RPMI7951 (cell line): ENCODE measurements at regions not wholly inside any gene's neighbourhood (a gene's known extent, or its start where the extent isn't known, plus 50 kb on each side); places are given as distances from the start of the nearest gene placed in this dataset.
A peak's percentile ranks its signal among the peaks of the same experiment; 100 is the strongest.
"Not testable (repeated sequence)": the region's sequence is repeated elsewhere in the genome, so short reads cannot be mapped to it uniquely, and the experiment has no call there.

Experiments
- DNase-seq: peaks from one replicate; pipeline ENCODE4 v3.0.0-alpha.2; 2012; ENCODE audit warnings: low read depth

DNA sequence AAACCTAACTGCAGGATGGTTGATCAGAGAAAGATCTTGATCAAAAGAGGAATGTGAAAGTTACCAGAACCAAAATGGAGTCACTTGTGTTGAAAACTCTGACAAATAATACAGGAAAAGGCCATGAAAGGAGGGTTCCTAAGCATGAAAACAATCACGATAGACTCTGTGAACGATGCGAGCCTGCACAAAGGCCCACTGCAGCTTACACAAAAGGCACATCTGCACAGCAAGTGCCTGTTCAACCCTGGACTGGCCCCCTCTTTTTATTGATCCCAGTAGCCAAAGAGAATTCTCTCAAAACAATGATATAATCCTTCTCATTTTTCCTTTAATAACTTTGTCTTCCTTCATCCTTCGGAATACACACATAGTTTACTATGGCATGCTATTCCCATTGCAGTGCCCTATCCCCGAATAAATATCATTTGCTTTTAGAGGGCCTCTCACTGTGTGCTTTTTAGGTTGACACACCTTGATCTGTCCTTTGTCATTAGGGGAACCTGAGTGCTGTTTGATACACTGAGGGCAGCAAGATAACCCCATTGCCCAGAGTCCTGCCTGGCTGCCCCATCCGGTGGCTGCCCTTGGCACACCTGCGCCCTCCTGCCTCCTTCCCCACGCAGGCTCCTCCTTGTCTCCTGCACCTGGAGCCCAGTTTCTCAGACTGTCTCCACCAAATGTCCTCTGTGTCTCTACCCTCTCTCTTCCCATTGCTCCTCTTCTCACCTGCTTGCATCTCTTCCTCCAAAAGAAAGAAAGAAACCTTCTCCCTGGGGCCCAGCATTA lies 98.3 kb upstream of the FRMD1 start:
- no peak for DNase-seq

GRCh38 chr6:168171673-168172353 lies 92.8 kb upstream of the FRMD1 start:
- DNase-seq, result no peak

DNA sequence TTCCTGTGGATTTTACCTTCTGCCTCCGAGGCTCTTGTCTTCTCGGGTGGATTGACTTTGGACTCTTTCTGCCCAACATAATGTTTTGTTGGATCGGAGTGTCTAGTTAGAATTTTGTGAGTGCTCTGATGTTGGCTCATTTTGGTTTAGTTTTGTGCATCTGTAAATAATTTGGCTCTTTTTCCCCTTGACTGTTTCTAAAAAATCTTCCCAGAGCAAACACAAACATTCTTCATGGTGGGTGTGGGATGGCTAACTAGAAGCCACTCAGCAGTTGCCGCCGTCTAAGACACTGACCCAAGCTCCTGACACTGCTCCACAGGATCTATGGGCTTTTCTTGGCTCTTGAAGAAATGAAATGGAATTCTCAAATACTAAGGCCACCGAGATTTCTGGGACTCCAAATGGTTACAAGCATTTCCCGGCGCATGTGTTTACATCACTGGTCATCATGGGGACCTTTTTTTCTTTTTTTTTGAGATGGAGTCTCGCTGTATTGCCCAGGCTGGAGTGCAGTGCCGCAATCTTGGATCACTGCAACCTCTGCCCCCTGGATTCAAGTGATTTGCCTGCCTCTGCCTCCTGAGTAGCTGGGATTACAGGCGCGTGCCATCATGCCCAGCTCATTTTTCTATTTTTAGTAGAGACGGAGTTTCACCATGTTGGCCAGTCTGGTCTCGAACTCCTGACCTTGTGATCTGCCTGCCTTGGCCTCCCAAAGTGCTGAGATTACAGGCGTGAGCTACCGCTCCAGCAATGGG lies 92.0 kb upstream of the FRMD1 start:
- DNase-seq, result no peak

DNA sequence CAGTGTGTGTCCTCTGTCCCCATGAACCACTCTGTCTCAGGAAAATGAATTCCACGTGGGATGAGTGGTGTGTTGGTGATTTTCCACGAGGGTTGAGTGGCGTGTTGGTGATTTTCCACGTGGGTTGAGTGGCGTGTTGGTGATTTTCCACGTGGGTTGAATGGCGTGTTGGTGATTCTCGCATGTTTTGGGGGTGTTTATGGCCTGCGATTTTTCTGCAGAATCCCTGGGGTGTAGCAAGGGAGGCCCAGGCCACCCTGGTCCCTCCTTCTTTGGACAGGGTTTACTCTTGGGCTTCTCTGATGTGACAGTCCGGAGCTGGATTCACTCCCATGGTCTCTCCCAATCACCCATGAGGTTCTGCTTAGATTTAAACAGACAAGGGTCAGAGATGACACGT lies 90.6 kb upstream of the FRMD1 start:
- DNase-seq, result no peak

- DNase-seq, result not testable (repeated sequence)
Observed at GRCh38 chr6:168168936-168169335, 89.9 kb upstream of the FRMD1 start.

GRCh38 chr6:168168330-168168729 lies 89.3 kb upstream of the FRMD1 start:
- not testable (repeated sequence) for DNase-seq

DNA sequence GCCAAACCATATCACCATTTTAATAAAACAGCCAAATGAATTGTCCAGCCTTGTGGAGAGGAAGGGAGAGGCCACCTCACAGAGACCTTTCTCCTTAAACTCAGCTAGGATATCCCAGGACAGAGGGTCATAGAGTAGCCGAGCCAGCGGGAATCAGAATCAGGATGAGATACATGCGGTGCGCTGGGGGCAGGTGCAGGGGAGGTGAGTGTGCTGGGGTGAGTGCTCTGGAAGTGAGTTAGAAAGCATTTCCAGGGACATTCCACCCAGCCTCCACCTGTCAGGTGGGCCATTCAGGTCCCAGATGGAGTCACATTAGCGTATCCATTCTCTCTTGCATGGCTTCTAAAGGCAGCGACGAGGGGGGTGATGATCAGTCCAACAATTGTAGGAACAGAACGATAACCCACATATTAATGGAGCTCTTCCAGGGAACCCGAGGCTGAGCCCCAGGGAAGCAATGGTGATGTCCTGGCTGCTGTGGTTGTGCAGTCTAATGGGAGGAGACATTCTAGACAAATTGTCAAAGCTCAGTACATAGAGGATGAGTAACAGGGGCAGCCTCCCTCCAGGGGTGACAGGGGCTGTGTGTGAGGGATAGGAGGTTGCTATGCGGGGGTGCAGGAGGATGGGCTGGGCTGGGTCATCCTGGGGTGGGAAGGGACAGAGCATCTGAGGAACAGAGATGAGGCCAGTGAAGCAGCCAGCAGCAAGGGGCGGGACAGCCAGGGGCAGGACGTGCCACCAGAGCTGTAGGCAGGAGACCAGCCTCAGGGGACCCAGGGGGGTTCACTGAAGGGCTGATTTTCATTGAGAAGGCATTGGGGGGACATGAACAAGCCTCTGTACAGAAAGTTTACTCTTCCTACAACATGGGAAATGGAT lies 88.7 kb upstream of the FRMD1 start:
- DNase-seq, result no peak

DNA sequence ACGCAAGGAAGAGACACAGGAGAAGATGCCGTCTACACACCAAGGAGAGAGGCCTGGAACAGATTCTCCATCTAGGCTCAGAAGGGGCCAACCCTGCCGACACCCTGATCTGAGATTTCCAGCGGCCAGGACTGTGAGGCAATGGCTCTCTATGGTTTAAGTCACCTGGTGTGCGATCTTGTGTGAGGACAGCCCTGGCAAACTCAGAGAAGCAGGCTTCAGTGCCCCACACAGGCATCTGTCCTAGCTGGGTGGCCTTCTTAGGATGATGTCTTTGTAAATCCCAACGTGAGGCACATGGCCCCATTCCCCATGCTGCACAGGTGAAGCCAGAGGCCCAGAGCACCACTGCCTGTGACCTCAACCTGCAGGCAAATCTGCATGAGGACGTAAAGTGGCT lies 87.6 kb upstream of the FRMD1 start:
- DNase-seq, result no peak

GRCh38 chr6:168165891-168166290 lies 86.9 kb upstream of the FRMD1 start:
- DNase-seq, result no peak

DNA sequence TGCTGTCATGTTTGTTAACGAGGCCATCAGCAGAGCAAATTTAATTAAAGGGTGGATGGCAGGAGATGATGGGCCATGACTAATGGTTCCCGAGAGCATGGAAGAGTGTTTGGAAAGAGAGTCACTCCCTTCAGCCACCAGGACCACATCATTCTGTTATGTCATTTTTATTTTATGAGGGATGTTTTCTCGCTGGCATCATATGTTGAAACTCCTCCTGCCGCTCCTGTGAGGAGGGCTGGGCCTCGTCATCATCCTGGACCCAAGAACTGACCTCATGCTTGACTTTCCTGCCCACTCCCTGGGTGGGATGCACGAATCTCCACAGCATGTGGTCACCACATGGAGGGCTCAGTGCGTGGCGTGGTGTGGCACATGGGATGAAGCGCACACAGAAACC lies 86.4 kb upstream of the FRMD1 start:
- no peak for DNase-seq

GRCh38 chr6:168164462-168165061 lies 85.5 kb upstream of the FRMD1 start:
- no peak for DNase-seq

DNA sequence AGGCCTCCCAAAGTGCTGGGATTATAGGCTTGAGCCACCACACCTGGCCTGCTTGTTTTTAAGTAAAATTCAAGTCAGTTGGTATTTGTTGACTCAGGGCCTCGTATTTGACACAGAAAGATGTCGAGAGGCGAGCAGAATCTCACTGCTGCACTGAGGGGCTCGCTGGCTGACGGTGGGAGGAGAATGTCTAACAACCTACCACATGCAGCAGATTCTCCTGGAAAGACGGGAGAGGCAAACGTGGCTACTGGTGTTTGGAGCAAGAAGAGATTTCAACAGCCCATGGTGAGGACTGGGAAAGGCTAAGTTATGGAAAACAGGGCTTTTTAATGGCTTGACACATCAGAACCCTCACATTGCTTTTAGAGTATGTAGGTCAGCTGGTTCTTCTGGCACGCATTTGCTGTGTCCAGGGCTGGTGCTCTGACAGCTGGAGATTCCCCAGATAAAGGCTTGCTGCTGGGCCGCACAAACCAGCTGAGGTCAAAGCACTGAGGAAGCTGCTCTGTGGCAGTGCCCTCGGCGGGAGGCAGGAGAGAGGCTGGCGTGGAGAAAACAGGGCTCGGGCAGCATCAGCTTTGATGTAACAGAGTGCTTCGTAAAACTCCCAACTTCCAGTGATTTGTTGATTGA lies 84.2 kb upstream of the FRMD1 start:
- peak; percentile 6 for DNase-seq

GRCh38 chr6:168162366-168162765 lies 83.4 kb upstream of the FRMD1 start:
- no peak for DNase-seq

DNA sequence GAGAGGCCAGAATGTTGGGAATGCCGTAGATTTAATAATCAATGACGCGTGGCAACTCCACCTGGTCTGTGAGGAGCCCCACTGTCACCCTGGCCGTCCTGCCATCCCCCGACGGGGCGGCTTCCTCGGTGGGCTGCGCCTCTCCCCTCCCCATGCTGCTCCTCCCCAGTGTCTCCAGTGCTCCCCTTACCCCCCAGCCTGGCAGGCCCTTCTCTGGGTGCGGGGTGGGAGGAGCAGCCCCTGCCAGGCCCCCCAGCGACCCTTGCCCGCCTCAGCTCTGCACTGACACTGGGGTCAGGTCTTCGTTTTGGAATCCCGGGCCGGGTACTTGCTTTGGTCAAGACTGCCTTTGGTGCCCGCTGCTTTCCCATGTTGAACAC lies 82.3 kb upstream of the FRMD1 start:
- DNase-seq, result no peak

DNA sequence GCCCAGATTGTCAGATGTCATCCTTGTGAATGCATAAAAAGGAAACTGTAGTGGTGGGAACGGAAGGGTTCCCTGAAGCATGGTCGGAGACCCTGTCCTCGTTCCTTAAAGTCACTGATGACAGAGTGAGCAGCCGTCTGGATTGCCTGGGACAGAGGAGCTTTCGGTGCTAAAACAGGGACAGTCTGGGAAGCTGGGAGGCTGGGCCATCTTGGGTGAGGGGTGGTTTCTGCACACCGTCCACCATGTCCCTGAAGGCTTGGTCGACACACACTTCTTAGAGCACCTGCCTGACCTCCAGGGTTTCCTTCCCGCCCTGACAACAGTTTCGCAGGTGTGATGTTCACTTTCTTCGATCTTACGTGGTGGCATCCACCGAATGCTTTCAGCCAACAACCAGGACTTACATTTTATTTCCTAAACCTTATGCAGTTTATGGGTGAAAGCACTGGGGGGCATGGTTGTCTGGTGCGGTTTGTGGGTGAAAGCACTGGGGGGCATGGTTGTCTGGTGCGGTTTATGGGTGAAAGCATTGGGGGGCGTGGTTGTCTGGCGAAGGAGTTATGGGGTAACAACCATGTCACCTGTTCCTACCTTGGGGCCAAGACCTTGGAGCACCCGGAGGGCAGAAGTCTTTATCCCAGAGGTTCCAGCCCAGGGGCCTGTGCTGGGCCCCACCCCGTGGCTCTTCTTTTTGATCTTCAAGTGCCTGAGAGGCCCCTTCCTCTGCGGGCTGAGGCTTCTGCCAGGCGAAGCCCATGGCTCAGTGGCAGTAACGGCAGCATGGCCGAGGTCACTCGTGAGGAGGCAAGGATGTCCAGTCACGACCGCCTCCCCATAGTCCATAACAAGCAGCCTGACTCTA lies 81.7 kb upstream of the FRMD1 start:
- DNase-seq, result no peak

DNA sequence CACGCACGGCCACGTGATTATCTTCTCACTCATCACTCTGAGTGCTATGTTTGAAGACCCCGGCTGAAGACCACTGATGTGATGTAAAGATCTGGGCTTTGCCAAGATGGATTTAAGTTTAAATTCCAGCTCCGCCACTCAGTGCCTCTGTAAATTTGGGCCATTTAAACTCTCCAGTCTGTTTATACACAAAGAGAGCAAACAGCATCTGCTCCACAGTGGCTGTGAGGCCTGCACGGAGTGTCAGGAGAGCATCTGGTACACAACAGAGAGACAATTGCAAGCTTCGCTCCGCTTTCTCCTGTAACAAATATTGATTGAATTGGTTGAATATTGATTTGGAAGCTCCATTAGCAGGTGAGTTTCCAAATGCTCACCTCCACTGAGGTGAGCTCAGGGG lies 80.5 kb upstream of the FRMD1 start:
- no peak for DNase-seq

GRCh38 chr6:168158980-168159349 lies 80.0 kb upstream of the FRMD1 start:
- DNase-seq, result no peak

DNA sequence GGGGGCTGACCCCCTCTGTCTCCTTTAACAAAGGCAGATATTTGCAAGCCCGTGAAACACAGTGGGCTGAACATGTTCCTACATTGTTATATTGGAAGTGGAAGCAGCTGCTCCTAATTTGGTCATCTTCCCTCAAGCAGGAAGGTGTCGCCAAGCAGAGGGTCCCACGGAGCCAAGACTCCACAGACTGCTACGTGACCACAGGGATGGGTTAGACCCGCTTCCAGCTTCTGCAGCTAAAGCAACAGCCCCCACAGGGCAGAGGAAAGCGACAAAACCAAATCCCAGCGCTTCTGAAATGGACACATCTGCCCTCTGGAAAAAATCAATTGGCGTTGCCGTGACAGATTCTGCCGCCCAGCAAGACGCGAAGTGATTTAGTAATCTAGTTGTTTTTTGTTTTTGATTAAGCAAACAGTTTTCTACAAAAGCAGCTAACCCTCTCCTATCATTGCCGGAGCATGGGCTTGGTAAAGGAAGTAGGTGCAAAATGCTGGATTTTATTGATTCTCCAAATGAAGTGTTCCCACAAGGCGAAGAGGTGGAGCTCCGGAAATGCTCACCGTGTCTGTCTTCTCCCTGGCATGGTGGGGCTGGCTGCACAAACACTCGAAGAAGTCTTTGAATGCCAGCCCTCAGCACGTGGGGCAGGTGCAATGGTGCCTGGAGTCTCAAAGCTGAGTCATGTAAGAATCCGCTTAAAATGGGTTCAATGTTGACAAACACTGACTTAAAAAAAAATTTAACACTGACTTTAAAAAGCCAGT lies 79.4 kb upstream of the FRMD1 start:
- no peak for DNase-seq
